UCSD-AML1 (cell line): ENCODE measurements at regions not wholly inside any gene's neighbourhood (a gene's known extent, or its start where the extent isn't known, plus 50 kb on each side); places are given as distances from the start of the nearest gene placed in this dataset.

Experiments used
- DNase-seq: peaks from one replicate; lab custom pipeline; 2025; ENCODE audit not compliant: unreplicated experiment; lab: John Stamatoyannopoulos, UW

- DNase-seq = no peak
Measured at GRCh38 chr1:94599095-94599813, 57.7 kb upstream of the F3 start.

GRCh38 chr1:94597701-94598100 lies 56.1 kb upstream of the F3 start:
- no peak for DNase-seq

GRCh38 chr1:94596260-94596659 lies 54.7 kb upstream of the F3 start:
- no peak for DNase-seq

- DNase-seq = no peak
Measured at GRCh38 chr1:94595658-94596057, 54.1 kb upstream of the F3 start.

- no peak for DNase-seq
Measured at GRCh38 chr1:94593611-94594010, 52.1 kb upstream of the F3 start.

GRCh38 chr1:94592571-94592920 lies 51.0 kb upstream of the F3 start:
- no peak for DNase-seq

- no peak for DNase-seq
Measured at GRCh38 chr1:94591823-94592570, 50.4 kb upstream of the F3 start.
